Breast epithelium (tissue), 3 donors: ENCODE measurements at regions not wholly inside any gene's neighbourhood (a gene's known extent, or its start where the extent isn't known, plus 50 kb on each side); places are given as distances from the start of the nearest gene placed in this dataset.

Source experiments
- CTCF ChIP-seq, 3 donors: fragments of 450-650 bp; IDR thresholded peaks; one replicate each; pipeline ENCODE4 v1.5.1; 2016 to 2017; ENCODE audit warnings: antibody characterized with exemption in 3 of 3, mild to moderate bottlenecking in 3 of 3, moderate library complexity in 3 of 3
- POLR2A ChIP-seq: fragments of 450-650 bp; IDR thresholded peaks from one replicate; pipeline ENCODE4 v1.6.1; 2016; ENCODE audit warnings: antibody characterized with exemption, mild to moderate bottlenecking, moderate library complexity
- POLR2AphosphoS5 ChIP-seq, 3 donors: sonication (generic); formaldehyde crosslinking; IDR thresholded peaks; one replicate each; pipeline ENCODE4 v1.6.1; 2017; ENCODE audit warnings: antibody characterized with exemption in 3 of 3

- TF ChIP-seq POLR2AphosphoS5 (IDR thresholded peaks at IDR 0.05) (no peak), CTCF (IDR thresholded peaks at IDR 0.05) (no peak), POLR2A (no peak)
These were observed 423.7 kb downstream of the PDGFC start for GRCh38 chr4:156547891-156548290.
